Glomerular visceral epithelial cell (primary cell): ENCODE measurements at regions not wholly inside any gene's neighbourhood (a gene's known extent, or its start where the extent isn't known, plus 50 kb on each side); places are given as distances from the start of the nearest gene placed in this dataset.

Source experiments
- DNase-seq: peaks from one replicate; pipeline ENCODE4 v3.0.0-alpha.2; 2016; ENCODE audit errors: extremely low spot score

GRCh38 chr6:104207635-104208034 lies 652.1 kb downstream of the HACE1 start:
- DNase-seq, result no peak

GRCh38 chr6:104201557-104201956 lies 658.2 kb downstream of the HACE1 start:
- no peak for DNase-seq

DNA sequence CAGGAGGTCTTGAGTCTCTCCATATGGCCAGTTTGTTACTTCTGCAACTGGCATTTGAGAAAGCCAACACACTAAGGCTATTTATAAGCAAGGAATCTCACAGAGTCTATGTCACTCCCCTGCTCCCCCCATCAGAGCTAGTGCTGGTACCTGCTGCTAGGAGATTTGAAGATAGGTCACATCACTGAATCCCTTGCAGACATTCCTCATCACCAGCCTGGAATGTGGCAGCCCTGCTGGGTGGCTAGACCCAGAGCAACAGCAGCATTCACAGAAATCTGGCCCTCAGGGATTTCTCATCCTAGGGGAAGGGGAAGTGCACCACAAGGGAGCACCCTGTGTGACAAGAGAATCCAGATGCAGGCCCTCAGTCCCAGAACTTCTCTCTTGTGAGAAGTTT lies 672.1 kb downstream of the HACE1 start:
- no peak for DNase-seq

DNA sequence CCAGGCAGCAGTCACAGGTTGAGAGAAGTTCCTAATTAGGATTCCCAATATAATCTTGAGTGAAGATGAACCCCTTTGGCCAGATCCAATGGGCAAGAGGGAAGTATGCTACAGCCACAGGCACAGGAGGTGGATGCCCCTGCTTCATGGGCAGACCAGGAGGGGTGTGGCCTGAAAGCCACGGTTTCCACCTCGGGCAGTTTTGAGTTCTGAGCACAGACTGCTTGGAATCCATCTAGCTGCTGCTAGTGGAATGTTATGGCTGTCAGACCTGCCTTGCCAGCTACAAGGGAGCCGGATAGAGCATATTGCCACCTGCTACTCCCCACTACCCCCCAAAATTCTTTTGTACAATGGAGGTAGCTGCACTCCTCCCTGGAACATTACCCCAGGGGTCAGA lies 672.9 kb downstream of the HACE1 start:
- DNase-seq, result no peak

DNA sequence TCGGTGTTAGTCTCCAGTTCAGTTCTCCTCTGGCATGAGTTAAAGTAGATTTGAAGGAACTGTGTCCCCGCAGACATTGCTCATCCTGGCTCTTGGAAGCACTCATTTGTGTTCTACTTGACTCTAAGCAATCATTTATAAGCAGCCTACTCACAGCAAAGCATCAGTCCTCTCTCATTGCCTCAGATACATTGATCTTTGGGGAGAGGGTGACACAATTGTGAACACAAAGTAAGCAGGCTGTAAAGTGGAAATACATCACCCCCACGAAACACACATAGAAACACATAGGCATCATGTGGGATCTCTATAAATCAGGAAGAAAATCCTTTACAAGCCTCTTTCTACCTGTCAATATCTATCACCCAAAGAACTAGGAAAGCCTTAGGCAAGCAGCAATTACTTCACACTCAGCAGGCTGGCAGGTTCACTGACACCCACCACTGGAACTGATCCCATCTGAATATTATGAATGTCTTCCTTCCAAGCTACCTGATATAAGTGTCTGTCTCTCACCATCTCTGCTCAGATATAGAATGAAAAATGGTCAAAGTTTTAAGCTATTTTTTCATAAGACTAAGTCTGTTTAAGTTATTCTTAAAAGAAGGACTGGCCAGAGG lies 675.8 kb downstream of the HACE1 start:
- no peak for DNase-seq

DNA sequence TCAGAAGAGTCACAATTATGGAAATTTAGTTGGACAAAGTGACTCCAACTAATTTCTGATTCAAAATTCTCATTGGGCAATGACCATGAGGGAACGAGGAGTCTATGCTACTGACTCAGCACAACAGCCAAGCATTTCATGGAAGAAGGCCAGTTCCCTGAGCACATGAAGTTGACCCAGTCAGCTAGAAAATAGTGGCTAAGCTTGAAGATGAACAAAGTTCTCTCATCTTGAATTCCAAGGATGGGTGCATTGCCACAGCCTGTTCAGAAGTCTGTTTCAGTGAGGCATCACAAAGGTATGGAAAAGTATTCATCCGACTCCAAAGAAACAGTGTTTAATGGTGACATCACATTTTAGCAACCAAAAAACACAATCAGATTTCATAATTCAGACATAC lies 676.9 kb downstream of the HACE1 start:
- DNase-seq, result peak; percentile 6

- no peak for DNase-seq
These were observed 686.1 kb downstream of the HACE1 start for GRCh38 chr6:104173668-104174067.

DNA sequence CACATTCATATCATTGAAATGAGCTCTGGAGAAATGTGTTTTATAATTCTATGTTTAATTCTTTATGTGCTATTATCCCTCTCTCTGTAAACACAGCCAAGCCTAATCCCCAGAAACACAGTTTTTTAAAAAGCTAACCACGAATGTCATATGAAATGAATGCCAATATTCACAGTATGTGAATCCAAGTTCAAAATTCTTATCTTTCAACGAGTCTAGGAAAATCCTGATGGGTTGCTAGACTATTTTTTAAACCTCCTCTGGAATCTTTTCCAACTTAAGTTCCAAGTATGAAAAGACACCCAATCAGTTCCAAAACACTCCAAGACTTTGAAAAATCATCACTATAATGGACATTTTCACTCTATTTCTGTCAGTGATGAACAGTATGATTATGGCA lies 689.3 kb downstream of the HACE1 start:
- no peak for DNase-seq

GRCh38 chr6:104166055-104166668 lies 693.6 kb downstream of the HACE1 start:
- no peak for DNase-seq

DNA sequence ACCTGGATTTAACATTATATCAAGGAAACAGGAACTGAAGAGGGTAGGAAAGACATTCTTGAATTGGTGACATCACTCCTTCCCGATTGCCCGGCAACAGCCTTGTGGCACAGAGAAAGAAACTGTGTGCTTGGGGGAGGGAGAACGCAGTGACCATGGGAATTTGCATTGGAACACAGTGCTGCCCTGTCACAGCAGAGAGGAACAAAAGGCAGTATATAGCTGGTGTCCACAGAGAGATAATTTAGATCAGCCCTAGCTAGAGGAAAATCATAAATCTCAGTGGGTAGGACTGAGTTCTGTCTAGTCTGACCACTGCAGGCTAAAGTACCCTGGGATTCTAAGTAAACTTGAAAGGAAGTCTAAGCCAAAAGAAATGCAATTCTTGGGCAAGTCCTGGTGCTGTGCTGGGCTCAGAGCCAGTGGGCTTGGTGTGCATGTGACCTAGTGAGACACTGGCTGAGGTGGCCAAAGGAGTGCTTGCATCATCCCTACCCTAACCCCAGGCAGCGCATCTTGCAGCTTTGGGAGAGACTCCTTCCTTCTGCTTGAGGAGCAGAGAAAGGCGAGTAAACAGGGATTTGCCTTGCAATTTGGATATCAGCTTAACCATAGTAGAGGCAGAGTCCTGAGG lies 697.6 kb downstream of the HACE1 start:
- peak; percentile 5 for DNase-seq

DNA sequence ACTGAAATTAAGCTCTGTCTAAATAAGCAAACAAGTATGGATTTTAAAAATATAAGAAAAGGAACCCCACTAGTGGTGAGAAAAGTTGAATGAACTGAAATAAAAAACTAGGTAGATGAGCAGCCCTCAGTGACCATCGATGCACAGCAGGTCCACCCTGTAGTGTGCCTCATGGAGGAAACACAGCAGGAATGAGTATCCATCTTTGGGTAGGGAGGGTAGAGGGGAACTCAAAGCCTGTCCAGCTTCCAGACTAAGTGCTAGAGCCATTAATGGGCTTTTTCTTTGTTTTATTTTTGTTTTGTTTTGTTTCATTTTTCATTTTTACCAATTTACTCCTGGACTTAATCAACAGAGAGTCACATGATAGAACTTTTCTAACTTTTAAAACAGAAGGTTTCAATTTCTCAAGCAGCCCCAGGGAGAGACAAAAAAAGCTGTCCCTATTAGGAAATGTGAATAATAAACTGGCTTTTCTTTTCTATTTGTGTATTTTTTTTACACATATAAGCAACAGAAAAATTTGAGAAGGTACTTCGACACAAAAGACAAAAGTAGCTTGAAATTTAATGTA lies 700.6 kb downstream of the HACE1 start:
- no peak for DNase-seq

DNA sequence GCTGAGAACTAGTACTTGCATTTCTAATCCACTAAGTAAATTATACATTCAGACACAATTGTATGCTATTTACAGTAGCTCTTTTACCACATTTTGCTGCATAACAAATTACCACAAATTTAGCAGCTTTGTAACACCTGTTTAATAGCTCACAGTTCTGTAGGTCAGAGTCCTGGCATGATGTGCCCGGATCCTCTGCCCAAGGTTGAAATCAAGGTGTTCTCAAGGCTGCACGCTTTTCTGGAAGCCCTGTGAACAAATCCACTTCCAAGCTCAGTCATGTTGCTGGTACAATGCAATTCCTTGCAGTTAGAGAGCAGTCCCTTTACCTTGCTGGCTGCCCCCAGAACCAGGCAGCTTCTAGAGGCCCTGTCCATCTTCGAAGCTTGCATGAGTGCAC lies 716.0 kb downstream of the HACE1 start:
- no peak for DNase-seq

DNA sequence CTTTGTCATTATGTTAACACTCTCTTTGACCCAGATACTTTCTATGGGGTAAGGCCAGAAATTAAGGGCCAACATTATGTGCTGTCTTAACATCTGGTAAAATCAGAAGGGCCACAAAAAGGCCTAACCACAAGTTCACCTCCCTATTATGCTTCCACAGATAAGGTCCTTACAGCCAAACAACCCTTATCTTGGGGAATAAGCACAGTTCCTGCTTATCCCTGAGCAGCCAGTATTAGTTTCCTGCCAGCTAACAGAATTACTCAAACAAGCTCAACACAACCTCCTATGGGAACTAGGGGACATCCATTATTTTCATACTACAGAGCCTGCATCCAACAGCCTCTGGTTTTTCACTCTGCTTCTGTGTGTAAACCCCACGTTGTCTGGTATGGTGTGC lies 724.8 kb downstream of the HACE1 start:
- DNase-seq, result no peak

DNA sequence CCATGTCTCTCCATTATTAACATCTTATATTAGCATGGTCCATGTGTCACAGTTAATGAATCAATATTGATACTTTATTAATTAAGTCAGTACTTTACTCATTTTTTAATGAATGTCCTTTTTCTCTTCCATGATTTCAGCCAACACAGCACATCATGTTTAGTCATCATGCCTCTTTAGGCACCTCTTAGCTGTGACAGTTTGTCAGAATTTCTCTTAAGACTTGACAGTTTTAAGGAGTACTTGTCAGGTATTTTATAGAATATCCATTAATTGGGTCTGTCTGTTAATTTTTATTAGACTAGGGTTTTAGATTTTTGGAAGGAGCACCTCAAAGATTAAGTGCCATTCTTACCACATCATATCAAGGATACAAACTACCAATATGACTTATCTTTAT lies 729.4 kb downstream of the HACE1 start:
- DNase-seq, result no peak

- no peak for DNase-seq
These were observed 733.3 kb downstream of the HACE1 start for GRCh38 chr6:104126315-104127005.

- no peak for DNase-seq
These were observed 736.5 kb downstream of the HACE1 start for GRCh38 chr6:104123227-104123626.

- peak; percentile 16 for DNase-seq
These were observed 741.4 kb downstream of the HACE1 start for GRCh38 chr6:104118274-104118673.

DNA sequence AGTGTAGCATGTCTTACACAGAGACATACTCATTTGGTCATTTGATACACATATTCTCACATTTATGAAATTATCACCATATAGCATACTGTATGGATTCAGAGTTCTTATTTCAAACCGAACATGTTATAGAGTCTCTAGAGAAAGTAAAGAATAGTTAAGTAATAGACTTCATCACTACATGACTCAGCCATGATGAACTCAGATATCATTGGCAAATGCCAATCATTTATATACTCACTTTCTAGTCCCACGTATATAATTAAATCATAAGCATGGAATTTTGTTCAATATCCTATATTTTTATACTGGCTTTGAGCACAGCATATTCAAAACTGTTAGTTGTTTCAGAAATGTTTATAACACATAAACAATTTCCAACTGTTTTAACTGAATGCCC lies 749.9 kb downstream of the HACE1 start:
- no peak for DNase-seq

DNA sequence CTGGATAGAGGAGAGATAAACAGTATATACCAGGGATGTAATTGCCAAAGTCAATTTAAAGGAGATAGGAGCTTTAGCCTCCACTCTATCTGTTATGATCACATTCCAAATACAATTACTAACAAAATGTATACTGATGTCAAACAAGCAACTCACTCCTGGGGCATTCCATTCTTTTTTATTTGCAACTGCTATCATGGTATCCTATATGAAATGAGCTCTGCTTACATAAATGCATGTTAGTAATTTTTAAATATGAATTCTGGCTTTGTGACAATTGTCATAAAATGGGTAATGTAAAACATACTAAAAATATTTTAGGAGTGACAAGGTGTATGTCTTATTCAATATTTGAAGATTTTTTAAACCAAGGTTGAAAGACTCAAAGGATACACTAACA lies 751.1 kb downstream of the HACE1 start:
- DNase-seq, result no peak

DNA sequence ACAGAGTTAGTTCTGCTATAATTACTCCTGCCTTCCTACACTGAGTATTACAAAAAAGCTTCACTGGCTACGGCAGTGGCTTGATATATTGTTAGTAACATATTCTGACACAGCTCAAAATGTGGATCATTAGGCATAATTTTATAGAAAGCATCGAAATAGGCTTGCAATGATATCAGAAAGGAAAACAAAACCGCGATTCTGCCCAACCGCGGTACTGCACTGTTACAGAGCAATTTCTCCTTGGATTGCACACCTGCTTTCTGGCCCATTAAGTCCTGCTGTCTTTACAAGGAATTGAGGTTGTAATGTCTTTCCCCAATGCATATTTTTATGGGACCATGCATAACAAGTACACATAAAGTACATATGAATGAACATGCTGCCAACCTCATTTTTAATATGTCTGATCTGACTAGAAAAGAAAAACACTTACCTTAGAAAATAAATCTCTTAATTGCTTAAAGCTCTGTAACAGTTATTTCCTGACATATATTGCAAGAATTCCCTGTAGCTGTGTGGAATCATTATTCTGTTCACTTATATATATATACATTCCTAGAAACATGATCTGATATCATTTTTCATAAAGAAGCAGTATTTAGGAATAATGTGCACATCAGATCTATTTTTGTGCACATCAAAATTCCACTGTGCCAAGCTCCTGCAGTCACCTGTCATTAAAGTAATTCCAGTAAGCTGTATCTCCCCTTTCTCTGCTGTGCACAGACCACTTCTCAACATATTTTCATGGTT lies 763.9 kb downstream of the HACE1 start:
- no peak for DNase-seq

- no peak for DNase-seq
These were observed 772.0 kb downstream of the HACE1 start for GRCh38 chr6:104087765-104088164.

GRCh38 chr6:104068281-104068680 lies 791.4 kb downstream of the HACE1 start:
- no peak for DNase-seq
